GM21360 (cell line): ENCODE measurements at regions not wholly inside any gene's neighbourhood (a gene's known extent, or its start where the extent isn't known, plus 50 kb on each side); places are given as distances from the start of the nearest gene placed in this dataset.
"Not testable (repeated sequence)": the region's sequence is repeated elsewhere in the genome, so short reads cannot be mapped to it uniquely, and the experiment has no call there.

Experiments used
- ATAC-seq: cut with Tn5 transposase; IDR thresholded peaks from one replicate; pipeline ENCODE4 v1.9.1; 2021; ENCODE audit warnings: mild to moderate bottlenecking, moderate library complexity; ENCODE audit not compliant: unreplicated experiment

GRCh38 chr9:3660936-3661335 lies 135.1 kb upstream of the RFX3 start:
- no peak for ATAC-seq

DNA sequence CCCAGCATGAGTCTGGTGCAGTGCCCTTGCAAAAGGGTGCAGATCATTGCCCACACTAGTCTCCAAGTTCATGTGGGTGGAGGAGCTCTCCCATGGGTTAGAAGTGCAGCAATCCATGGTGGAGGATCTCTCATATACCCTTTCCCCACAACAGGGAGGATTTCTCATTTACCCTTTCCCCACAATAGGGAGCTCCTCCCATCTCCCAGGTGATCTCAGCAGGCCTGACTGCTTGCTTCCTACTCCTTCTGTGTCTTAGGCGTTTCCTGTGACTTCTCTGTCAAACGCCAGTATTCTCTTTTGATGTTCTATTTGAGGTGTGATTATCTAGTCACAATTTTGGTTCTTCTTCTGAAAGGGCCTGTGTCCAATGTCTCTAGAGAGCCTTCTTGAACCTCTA lies 133.8 kb upstream of the RFX3 start:
- ATAC-seq: no peak

DNA sequence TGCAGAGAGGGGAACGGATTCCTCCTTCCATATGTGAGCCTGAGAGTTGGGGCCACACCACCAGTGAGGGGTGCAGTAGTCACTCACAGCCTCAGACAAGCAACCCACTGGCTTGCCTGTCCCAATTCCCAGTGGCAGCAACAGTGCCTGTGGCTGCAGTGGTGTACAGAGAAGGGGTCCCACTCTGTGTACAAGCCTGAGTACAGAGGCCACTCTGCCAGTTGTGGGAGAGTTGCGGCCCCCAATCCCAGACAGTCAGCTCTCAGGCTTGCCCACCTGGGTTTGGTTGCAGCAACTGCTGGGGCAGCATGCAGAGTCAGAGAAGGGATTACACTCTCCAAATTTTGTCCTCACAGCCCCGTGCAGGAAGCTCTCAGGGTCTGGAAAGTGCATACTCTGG lies 133.2 kb upstream of the RFX3 start:
- no peak for ATAC-seq

GRCh38 chr9:3656224-3656623 lies 130.4 kb upstream of the RFX3 start:
- no peak for ATAC-seq

- no peak for ATAC-seq
Measured at GRCh38 chr9:3650994-3651622, 125.3 kb upstream of the RFX3 start.

DNA sequence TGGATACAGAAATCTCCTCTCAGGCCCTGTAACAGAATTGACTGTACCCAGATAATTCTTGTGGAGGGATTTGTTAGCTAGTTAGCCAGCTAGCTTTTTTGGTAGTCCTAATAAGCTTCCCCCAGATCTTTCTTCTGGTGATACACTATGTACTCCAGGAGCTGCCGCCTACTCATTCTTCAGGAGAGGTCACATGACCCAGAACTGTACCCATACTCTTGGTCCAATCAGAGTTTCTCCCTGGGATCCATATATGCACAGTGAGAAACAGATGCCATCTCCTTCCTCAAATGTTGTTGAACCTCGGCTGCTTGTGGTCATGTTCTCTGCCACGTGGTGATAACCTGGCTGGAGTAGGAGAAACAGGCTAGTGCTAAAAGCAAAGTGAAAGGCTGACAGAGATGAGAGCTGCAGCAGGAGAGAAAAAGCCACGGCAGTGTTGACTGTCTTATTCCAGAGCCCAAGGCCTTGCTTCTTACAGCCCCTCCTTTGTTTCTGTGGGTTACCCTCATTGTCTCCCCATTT lies 123.0 kb upstream of the RFX3 start:
- no peak for ATAC-seq

DNA sequence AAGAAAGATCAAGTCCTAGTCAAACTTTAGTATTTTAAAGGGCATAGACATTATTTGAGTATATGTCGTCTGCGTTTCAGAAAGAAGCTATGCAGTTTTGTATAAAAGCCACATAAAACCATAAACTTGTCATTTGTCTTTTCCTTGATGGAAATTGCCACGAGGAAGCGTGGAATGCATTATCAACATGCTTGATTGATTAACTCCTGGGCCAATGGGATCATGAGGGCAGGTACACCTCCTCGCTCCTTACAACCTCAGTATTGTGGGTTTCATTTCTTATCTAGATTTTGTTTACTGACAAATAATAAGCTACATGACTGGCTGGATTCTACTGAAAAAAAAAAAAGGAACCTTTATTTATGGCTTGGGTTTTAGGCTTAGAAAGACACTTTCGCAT lies 122.5 kb upstream of the RFX3 start:
- ATAC-seq: no peak

- ATAC-seq: no peak
Measured at GRCh38 chr9:3647652-3648051, 121.9 kb upstream of the RFX3 start.

GRCh38 chr9:3646226-3646625 lies 120.4 kb upstream of the RFX3 start:
- no peak for ATAC-seq

- ATAC-seq: not testable (repeated sequence)
Measured at GRCh38 chr9:3642075-3642474, 116.3 kb upstream of the RFX3 start.

- no peak for ATAC-seq
Measured at GRCh38 chr9:3629495-3629894, 103.7 kb upstream of the RFX3 start.

- no peak for ATAC-seq
Measured at GRCh38 chr9:3628239-3628638, 102.4 kb upstream of the RFX3 start.

DNA sequence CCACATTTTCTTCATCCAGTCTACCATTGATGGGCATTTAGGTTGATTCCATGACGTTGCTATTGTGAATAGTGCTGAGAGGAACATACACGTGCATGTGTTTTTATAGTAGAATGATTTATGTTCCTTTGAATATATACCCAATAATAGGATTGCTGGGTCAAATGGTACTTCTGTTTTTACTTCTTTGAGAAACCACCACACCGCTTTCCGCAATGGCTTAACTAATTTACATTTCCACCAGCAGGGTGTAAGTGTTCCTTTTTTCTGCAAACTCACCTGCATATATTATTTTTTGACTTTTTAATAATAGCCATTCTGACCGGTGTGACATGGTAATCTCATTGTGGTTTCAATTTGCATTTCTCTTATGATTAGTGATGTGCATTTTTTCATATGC lies 82.2 kb upstream of the RFX3 start:
- peak; percentile 57 for ATAC-seq

DNA sequence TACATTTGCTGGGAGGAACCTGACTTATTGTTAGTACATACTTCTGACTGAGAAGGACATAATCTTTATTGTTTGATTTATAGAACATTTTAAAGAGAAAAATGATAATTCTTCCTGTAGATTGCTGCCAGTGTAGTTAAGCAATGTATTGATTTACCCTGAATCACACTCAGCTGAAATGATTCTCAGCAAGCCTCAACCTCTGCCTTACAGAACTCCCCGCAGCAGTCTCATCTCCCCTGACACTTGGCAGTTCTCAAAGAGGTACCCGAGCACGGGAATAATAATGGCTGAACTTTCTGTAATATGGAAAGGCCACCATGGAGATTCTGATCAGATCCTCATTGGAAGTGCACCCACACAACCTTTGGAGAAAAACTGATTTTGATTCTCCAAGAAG lies 74.9 kb upstream of the RFX3 start:
- ATAC-seq: no peak

DNA sequence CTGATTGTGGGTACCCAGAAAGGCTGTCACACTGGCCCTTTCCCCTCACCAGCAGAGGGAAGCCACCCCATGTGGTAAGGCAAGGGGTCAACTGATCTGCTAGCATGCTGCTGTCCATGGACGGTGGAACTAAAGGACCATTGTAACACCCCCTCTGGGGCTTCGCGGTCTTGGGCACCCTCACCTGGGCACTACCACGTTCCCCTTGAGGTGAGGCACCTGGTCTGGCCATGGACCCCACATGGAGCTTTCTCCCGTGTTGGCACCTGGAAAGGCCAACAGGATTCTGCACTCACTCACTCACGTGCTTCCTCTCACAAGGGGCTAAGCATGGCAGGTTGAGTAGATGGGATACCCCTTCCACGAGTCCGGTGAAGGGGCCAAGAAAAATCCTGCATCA lies 72.0 kb upstream of the RFX3 start:
- no peak for ATAC-seq

DNA sequence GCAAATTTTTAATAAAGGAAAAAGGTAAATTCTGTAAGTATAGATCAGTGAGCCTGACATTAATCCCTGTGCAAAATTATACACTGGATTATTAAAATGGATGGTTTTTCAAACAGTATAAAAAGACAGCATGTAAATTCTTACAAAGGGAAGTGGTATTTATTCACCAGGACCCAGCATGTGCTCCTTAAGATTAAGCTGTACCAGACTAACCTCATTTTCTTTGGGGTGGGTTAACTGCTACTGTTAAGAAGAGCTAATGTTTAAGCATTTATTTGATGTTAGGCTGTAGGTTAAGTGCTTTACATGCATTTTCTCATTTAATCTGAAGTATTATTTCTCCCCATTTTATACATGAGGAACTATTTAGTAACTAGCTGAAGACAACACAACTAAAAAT lies 60.3 kb upstream of the RFX3 start:
- ATAC-seq: no peak

DNA sequence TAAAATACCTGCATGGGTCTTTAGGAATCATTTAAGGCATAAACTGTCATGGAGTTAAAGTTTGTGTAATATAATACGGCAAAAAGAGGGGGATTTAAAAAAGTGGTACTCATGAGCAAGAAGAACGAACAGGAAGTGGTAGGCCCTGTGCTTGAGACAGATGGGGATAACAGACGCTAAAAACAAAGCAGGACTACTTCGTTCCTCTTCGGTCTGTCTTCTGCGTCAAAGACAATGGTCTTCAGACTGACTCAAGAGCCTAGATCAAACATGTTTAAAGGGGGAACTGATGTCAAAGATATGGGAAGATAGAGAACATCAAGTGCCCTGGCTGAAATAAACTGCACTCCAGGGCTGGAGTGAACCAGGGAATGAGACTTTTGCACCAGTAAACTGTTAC lies 59.8 kb upstream of the RFX3 start:
- ATAC-seq: no peak

DNA sequence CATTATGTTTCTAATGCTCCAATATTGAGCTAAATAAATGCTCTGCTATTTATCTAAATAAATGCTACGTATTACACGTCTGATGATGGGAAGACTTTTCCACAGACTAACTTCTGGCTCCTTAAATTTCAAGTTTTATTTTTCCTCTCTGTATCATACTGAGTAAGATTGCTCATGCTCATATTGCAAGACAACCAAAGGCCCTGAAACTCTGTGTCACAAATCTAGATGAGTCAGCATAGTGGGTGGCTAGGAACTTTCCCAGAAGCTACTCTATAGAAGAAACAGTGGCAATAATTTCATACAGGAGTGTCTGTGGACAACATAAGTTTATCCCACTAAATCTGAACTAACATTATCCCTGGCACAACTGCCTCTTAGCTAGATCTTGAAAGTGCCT lies 53.0 kb upstream of the RFX3 start:
- ATAC-seq: no peak

DNA sequence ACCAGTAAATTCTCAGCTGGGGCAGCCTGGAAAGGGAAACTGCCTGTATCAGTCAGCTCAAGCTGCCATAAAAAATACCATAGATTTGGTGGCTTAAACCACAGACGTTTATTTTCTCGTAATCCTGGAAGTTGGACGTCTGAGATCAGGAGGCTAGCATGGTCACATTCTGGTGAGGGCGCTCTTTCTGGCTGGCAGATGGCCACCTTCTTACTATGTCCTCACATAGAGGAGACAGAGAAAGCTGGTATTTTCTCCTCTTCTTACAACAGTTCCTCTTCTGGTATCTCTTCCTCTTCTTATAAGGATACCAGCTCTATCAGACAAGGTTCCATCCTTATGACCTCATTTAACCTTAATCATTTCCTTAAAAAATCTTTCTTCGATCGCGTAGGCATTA lies 50.5 kb upstream of the RFX3 start:
- ATAC-seq: no peak

- ATAC-seq: no peak
Measured at GRCh38 chr9:3575821-3576220, 50.0 kb upstream of the RFX3 start.
